Cardiac muscle cell (in vitro differentiated cells and primary cell): ENCODE measurements at regions not wholly inside any gene's neighbourhood (a gene's known extent, or its start where the extent isn't known, plus 50 kb on each side); places are given as distances from the start of the nearest gene placed in this dataset.

ENCODE experiments used
- DNase-seq, 2 donors: peaks; one replicate each; pipeline versions ENCODE4 v3.0.0 to v3.0.0-alpha.2; 2010 to 2017; ENCODE audit warnings: low read depth in 1 of 2, low spot score in 1 of 2
- H3K27ac ChIP-seq: fragments of 200-600 bp; sonication (generic); 2 replicates; pipeline ENCODE4 v1.5.1; 2016
- H3K27me3 ChIP-seq: fragments of 200-600 bp; sonication (generic); 2 replicates; pipeline ENCODE4 v1.6.0; 2016; ENCODE audit warnings: control low read depth
- H3K36me3 ChIP-seq: fragments of 200-600 bp; sonication (generic); 2 replicates; pipeline ENCODE4 v1.5.1; 2016; ENCODE audit warnings: control low read depth
- H3K4me1 ChIP-seq: fragments of 200-600 bp; sonication (generic); 2 replicates; pipeline ENCODE4 v1.8.1; 2017; ENCODE audit warnings: low read depth, mild to moderate bottlenecking, mixed run types
- H3K4me3 ChIP-seq: fragments of 200-600 bp; sonication (generic); 2 replicates; pipeline ENCODE4 v1.5.1; 2016; ENCODE audit warnings: mild to moderate bottlenecking
- H3K9me3 ChIP-seq: fragments of 200-600 bp; sonication (generic); 2 replicates; pipeline ENCODE4 v1.5.1; 2017; ENCODE audit warnings: low read depth, mild to moderate bottlenecking, control low read depth
- TF ChIP-seq, protein P1 (sequence below): IDR thresholded peaks from 2 replicates; pipeline ENCODE4 v1.5.1; 2012; ENCODE audit warnings: low read depth, mild to moderate bottlenecking, low read length

DNA sequence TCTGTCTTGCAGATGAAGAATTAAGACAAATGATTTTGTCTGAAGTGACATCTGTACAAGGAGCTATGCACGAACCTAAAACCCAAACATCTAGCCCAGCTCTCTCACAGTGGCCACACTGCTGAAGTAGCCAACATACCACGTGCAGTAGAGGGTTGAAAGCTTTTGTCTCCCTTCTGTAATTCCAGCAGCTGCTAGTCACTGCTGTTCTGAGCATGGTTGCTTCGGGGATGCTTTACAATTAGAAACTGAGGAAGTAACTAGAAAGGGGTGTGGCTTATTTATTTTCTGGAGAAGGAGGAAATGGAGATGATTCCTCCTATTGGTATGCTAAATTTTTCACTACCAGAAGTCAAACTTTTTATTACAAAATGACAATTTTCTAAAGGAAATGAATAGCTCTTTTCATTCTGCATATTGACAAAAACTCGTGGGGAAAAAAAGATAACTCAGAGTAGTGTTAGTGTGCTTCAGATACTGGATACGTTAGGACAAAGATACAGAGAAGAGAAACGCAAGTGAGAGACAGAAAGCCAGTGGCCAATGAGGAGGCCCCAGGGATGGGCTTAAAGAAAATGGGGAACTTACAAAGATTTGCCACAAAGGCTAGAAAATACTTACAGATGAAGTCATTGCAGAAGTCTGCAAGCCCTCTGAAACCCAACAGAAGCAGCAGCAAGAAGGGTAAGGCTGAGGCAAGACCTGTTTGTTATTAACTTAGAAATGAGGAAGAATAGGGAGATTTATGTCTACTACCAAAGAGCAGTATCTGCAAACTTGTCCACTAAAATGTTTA lies 192.7 kb upstream of the MIR17HG start:
- DNase-seq: no peak
- no peak overlapping the region for H3K27ac ChIP-seq

DNA sequence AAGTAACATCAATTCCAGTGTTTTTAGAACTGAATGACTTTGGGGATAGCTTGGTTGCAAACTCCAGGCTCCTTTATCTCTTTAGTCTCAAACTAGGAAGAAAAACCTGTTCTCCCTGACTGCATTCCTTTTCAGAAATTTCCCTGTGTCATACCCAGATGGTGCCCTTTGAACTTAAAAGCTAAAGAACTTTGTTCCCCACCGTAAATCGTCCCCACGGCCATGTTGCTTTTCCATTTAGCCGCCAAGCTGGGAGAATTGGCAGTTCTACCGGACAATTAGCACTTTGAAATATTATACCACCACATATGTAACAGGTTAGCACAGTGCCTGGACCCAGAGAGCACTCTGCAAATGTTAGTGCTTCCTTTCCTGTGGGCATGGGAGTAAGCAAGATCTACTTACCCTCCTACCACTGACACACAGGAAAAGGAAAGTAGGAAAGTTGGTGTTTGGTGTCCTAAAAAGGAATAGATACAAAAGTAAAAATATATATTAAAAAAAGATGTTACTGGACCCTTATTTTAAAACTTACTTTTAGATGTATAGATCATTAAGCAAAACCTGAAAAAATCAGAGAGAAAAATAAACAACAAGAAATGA lies 191.9 kb upstream of the MIR17HG start:
- H3K4me3 ChIP-seq: no peak overlapping the region
- TF ChIP-seq, protein P1, sequence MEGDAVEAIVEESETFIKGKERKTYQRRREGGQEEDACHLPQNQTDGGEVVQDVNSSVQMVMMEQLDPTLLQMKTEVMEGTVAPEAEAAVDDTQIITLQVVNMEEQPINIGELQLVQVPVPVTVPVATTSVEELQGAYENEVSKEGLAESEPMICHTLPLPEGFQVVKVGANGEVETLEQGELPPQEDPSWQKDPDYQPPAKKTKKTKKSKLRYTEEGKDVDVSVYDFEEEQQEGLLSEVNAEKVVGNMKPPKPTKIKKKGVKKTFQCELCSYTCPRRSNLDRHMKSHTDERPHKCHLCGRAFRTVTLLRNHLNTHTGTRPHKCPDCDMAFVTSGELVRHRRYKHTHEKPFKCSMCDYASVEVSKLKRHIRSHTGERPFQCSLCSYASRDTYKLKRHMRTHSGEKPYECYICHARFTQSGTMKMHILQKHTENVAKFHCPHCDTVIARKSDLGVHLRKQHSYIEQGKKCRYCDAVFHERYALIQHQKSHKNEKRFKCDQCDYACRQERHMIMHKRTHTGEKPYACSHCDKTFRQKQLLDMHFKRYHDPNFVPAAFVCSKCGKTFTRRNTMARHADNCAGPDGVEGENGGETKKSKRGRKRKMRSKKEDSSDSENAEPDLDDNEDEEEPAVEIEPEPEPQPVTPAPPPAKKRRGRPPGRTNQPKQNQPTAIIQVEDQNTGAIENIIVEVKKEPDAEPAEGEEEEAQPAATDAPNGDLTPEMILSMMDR: no peak
- no peaks in the 10 kb centered on the region for H3K36me3 ChIP-seq
- no peak for DNase-seq
- peaks cover 20% of the 10 kb centered on the region for H3K4me1 ChIP-seq
- H3K27me3 ChIP-seq: no peaks in the 10 kb centered on the region
- H3K9me3 ChIP-seq: no peaks in the 10 kb centered on the region
- H3K27ac ChIP-seq: no peak overlapping the region

More for the DNA sequence above, 192.7 kb upstream of the MIR17HG start:
- Histone ChIP-seq H3K4me3 (no peak overlapping the region), H3K4me1 (peaks cover 20% of the 10 kb centered on the region), H3K27me3 (no peaks in the 10 kb centered on the region), H3K36me3 (no peaks in the 10 kb centered on the region), H3K9me3 (no peaks in the 10 kb centered on the region)
- TF ChIP-seq, protein P1: no peak

DNA sequence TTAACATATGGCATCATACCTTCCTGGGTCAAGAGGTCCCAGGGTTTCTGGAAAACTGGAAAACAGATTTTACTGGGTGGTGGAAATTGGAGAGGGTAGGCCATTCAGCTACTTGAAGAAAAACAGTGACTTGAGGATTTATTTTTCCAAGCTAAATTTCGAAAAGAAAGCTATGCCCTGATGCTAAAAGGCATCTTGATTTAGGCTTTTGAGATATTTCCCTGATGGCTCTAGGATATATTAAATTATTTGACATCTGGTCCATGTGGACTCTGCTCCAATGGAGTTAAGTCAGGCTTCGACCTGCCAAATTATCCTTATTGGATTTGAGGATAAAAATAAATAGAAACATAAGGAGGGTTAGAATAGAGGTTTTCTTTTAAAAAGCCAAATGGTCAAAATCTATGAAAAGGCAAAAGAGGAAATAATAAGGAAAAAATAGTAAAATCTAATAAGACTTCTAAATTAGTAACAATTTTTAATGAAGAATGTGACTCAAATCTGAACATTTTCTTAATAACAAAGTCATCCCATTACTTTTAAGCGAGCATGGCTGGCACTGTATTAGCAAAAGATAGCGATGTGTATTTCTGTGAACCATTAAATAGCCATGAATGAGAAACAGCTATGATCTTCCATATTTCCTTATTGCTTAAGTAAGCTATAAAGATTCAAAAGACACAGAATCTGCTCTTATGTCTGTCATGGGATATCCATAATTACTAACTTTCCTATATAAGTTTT lies 190.0 kb upstream of the MIR17HG start:
- no peaks in the 10 kb centered on the region for H3K9me3 ChIP-seq
- no peak overlapping the region for H3K27ac ChIP-seq
- H3K4me1 ChIP-seq: peaks cover 20% of the 10 kb centered on the region
- DNase-seq: no peak
- H3K4me3 ChIP-seq: no peak overlapping the region
- H3K36me3 ChIP-seq: no peaks in the 10 kb centered on the region
- no peaks in the 10 kb centered on the region for H3K27me3 ChIP-seq
- TF ChIP-seq, protein P1: no peak

GRCh38 chr13:91158017-91158395 lies 189.5 kb upstream of the MIR17HG start:
- Histone ChIP-seq H3K9me3 (no peaks in the 10 kb centered on the region), H3K27ac (no peak overlapping the region), H3K36me3 (no peaks in the 10 kb centered on the region), H3K4me3 (no peak overlapping the region), H3K4me1 (peaks cover 18% of the 10 kb centered on the region), H3K27me3 (no peaks in the 10 kb centered on the region)
- peak in 1 of 2 donors; percentile 15 for DNase-seq
- TF ChIP-seq, protein P1: no peak

GRCh38 chr13:91162180-91162579 lies 185.3 kb upstream of the MIR17HG start:
- Histone ChIP-seq H3K27me3 (no peaks in the 10 kb centered on the region), H3K4me1 (peaks cover 3% of the 10 kb centered on the region), H3K4me3 (no peak overlapping the region), H3K27ac (no peak overlapping the region), H3K36me3 (no peaks in the 10 kb centered on the region), H3K9me3 (no peaks in the 10 kb centered on the region)
- TF ChIP-seq, protein P1: no peak
- DNase-seq: peak in 1 of 2 donors; percentile 7
